ENCODE measurements at regions not wholly inside any gene's neighbourhood (a gene's known extent, or its start where the extent isn't known, plus 50 kb on each side); places are given as distances from the start of the nearest gene placed in this dataset.

GRCh38 chr20:56857950-56858349, 228.8 kb downstream of the TFAP2C start:
- TF ChIP-seq RAD21 (IDR thresholded peaks at IDR 0.05; ENCODE audit: low read depth) = no peak
- no peak for TF ChIP-seq CTCF (IDR thresholded peaks at IDR 0.05 in 2 of 3, conservative IDR thresholded peaks at IDR 0.05 in 1 of 3; ENCODE audit: borderline replicate concordance in 1 of 3, insufficient read depth in 1 of 3, low read depth in 2 of 3, low read length in 2 of 3)
- TF ChIP-seq POLR2AphosphoS5 (IDR thresholded peaks at IDR 0.05; ENCODE audit: low read depth, low read length) = no peak
- TF ChIP-seq JUND (IDR thresholded peaks at IDR 0.05) = no peak
- TF ChIP-seq POLR2A (IDR thresholded peaks at IDR 0.05; ENCODE audit: borderline replicate concordance, extremely low read depth, insufficient read depth, insufficient read length) = no peak
- no peak for TF ChIP-seq EZH2 (IDR thresholded peaks at IDR 0.05)
- no peak for TF ChIP-seq EZH2phosphoT487 (IDR thresholded peaks at IDR 0.05; ENCODE audit: borderline replicate concordance)
- TF ChIP-seq MAX (IDR thresholded peaks at IDR 0.05) = no peak
- no peak for TF ChIP-seq ATF3 (IDR thresholded peaks at IDR 0.05)
- no peak for TF ChIP-seq EGR1 (IDR thresholded peaks at IDR 0.05; ENCODE audit: low read depth)
- no peak for TF ChIP-seq SIN3A (IDR thresholded peaks at IDR 0.05; ENCODE audit: low read depth)
- TF ChIP-seq SP1 (IDR thresholded peaks at IDR 0.05; ENCODE audit: low read depth) = no peak
- TF ChIP-seq YY1 (IDR thresholded peaks at IDR 0.05; ENCODE audit: extremely low read depth, insufficient replicate concordance, low read depth, low read length) = no peak
- TF ChIP-seq ZFX (IDR thresholded peaks at IDR 0.05) = no peak
